Stomach (tissue), 4 donors: ENCODE measurements at regions not wholly inside any gene's neighbourhood (a gene's known extent, or its start where the extent isn't known, plus 50 kb on each side); places are given as distances from the start of the nearest gene placed in this dataset.

ENCODE experiments used
- CTCF ChIP-seq, 7 experiments: fragments of 450-650 bp in 4 of 7; fragments of 200-600 bp in 3 of 7; sonication (generic) in 3 of 7; IDR thresholded peaks; one replicate each; pipeline ENCODE4 v1.5.1; 2016 to 2019; ENCODE audit warnings: antibody characterized with exemption in 7 of 7, control low read depth in 2 of 7, mild to moderate bottlenecking in 1 of 7
- POLR2A ChIP-seq, 4 donors: fragments of 450-650 bp; IDR thresholded peaks; one replicate each; pipeline ENCODE4 v1.6.1; 2016; ENCODE audit warnings: antibody characterized with exemption in 4 of 4, control low read depth in 2 of 4, mild to moderate bottlenecking in 1 of 4, moderate library complexity in 1 of 4

DNA sequence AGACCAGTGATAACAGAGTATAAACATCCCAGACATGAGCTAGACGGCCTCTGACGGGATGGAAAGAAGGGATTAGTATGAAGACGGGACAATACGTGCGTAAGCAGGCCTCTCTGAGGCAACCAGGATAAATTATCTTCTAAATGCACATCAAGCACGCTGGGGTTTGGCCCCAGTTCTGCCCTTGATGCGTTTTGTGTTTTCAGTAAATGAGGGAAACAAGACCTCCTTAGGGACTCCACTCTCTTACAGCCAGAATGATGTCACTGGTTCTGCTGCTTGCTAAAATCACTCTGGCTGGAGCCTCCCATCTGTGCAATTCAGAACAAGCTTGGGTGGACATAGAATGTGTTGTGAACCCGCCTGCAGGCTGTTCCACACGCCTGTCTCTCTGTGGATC lies 156.0 kb upstream of the MCTP2 start:
- no peak for TF ChIP-seq POLR2A (IDR thresholded peaks at IDR 0.05)
- TF ChIP-seq CTCF (IDR thresholded peaks at IDR 0.05): no peak
